HEK293T (cell line): ENCODE measurements at regions not wholly inside any gene's neighbourhood (a gene's known extent, or its start where the extent isn't known, plus 50 kb on each side); places are given as distances from the start of the nearest gene placed in this dataset.

ENCODE experiments used
- CTCF ChIA-PET: fragments of 350-600 bp; formaldehyde crosslinking; extraction: SDS; loops from one replicate; lab custom pipeline; 2021; ENCODE audit warnings: antibody characterized with exemption, inconsistent platforms; lab: Yijun Ruan, JAX
- POLR2A ChIA-PET: fragments of 350-600 bp; formaldehyde crosslinking; extraction: SDS; loops from one replicate; lab custom pipeline; 2020; ENCODE audit warnings: antibody characterized with exemption, inconsistent platforms; lab: Yijun Ruan, JAX
- DNase-seq: peaks from one replicate; pipeline ENCODE4 v3.0.0; 2012; ENCODE audit warnings: mixed read lengths; ENCODE audit errors: extremely low spot score
- ARNT ChIP-seq: fragments of 450-650 bp; IDR thresholded peaks from 2 replicates; pipeline ENCODE4 v1.6.1; 2017; ENCODE audit warnings: mild to moderate bottlenecking
- BHLHE40 ChIP-seq: fragments of 450-650 bp; IDR thresholded peaks from 2 replicates; pipeline ENCODE4 v1.6.1; 2016; ENCODE audit warnings: mild to moderate bottlenecking, moderate library complexity, borderline replicate concordance
- CTBP1 ChIP-seq: fragments of 450-650 bp; IDR thresholded peaks from 2 replicates; pipeline ENCODE4 v1.6.1; 2016; ENCODE audit warnings: borderline replicate concordance
- ELF4 ChIP-seq: fragments of 450-650 bp; IDR thresholded peaks from 2 replicates; pipeline ENCODE4 v1.6.1; 2017; ENCODE audit warnings: antibody characterized with exemption
- FOXA1 ChIP-seq: fragments of 450-650 bp; IDR thresholded peaks from 2 replicates; pipeline ENCODE4 v1.6.1; 2016; ENCODE audit warnings: mild to moderate bottlenecking
- FOXK2 ChIP-seq: fragments of 450-650 bp; IDR thresholded peaks from 2 replicates; pipeline ENCODE4 v1.6.1; 2016; ENCODE audit warnings: mild to moderate bottlenecking
- FOXM1 ChIP-seq: fragments of 450-650 bp; IDR thresholded peaks from 2 replicates; pipeline ENCODE4 v1.6.1; 2017; ENCODE audit warnings: mild to moderate bottlenecking, borderline replicate concordance
- HDGF ChIP-seq: fragments of 450-650 bp; IDR thresholded peaks from 2 replicates; pipeline ENCODE4 v1.6.1; 2017; ENCODE audit warnings: antibody characterized with exemption, borderline replicate concordance
- L3MBTL2 ChIP-seq: fragments of 450-650 bp; conservative IDR thresholded peaks from 2 replicates; pipeline ENCODE4 v1.6.1; 2016; ENCODE audit warnings: mild to moderate bottlenecking
- LEF1 ChIP-seq: fragments of 450-650 bp; IDR thresholded peaks from 2 replicates; pipeline ENCODE4 v1.6.1; 2017; ENCODE audit warnings: mild to moderate bottlenecking, borderline replicate concordance
- NFRKB ChIP-seq: fragments of 450-650 bp; IDR thresholded peaks from 2 replicates; pipeline ENCODE4 v1.6.1; 2016; ENCODE audit warnings: mild to moderate bottlenecking, moderate library complexity
- SP1 ChIP-seq: fragments of 450-650 bp; IDR thresholded peaks from 2 replicates; pipeline ENCODE4 v1.6.1; 2017
- SUZ12 ChIP-seq: fragments of 450-650 bp; IDR thresholded peaks from 2 replicates; pipeline ENCODE4 v1.6.1; 2016; ENCODE audit warnings: mild to moderate bottlenecking
- TARDBP ChIP-seq: fragments of 450-650 bp; IDR thresholded peaks from 2 replicates; pipeline ENCODE4 v1.6.1; 2016
- ZNF384 ChIP-seq: fragments of 450-650 bp; IDR thresholded peaks from 2 replicates; pipeline ENCODE4 v1.6.1; 2016
- TF ChIP-seq, protein P1 (sequence below): fragments of 450-650 bp; IDR thresholded peaks from 2 replicates; pipeline ENCODE4 v1.6.1; 2016

- DNase-seq, result no peak
- ChIA-PET CTCF (no interaction called here), POLR2A (no interaction called here)
- TF ChIP-seq FOXA1, result no peak
- TF ChIP-seq LEF1, result no peak
- TF ChIP-seq TARDBP, result no peak
- TF ChIP-seq HDGF, result no peak
- no peak for TF ChIP-seq ARNT
- no peak for TF ChIP-seq SUZ12
- TF ChIP-seq CTBP1, result no peak
- TF ChIP-seq SP1, result no peak
These were observed 127.5 kb upstream of the COL21A1 start for GRCh38 chr6:56374841-56375369.

- DNase-seq, result no peak
- TF ChIP-seq FOXK2 (no peak), ARNT (no peak), TARDBP (no peak), BHLHE40 (no peak), NFRKB (no peak), L3MBTL2 (no peak), CTBP1 (no peak), SP1 (no peak), ELF4 (no peak), SUZ12 (no peak), LEF1 (no peak), HDGF (no peak), FOXM1 (no peak)
- TF ChIP-seq, protein P1, sequence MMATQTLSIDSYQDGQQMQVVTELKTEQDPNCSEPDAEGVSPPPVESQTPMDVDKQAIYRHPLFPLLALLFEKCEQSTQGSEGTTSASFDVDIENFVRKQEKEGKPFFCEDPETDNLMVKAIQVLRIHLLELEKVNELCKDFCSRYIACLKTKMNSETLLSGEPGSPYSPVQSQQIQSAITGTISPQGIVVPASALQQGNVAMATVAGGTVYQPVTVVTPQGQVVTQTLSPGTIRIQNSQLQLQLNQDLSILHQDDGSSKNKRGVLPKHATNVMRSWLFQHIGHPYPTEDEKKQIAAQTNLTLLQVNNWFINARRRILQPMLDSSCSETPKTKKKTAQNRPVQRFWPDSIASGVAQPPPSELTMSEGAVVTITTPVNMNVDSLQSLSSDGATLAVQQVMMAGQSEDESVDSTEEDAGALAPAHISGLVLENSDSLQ, result no peak
- ChIA-PET POLR2A (no interaction called here), CTCF (interaction anchor here (0.6 to 1.0 kb wide), 2 partner anchors 167 to 223 kb away, joined by 4 to 6 read pairs; no protein-coding TSS in a partner anchor)
These were observed 125.1 kb upstream of the COL21A1 start for GRCh38 chr6:56372406-56372995.

DNA sequence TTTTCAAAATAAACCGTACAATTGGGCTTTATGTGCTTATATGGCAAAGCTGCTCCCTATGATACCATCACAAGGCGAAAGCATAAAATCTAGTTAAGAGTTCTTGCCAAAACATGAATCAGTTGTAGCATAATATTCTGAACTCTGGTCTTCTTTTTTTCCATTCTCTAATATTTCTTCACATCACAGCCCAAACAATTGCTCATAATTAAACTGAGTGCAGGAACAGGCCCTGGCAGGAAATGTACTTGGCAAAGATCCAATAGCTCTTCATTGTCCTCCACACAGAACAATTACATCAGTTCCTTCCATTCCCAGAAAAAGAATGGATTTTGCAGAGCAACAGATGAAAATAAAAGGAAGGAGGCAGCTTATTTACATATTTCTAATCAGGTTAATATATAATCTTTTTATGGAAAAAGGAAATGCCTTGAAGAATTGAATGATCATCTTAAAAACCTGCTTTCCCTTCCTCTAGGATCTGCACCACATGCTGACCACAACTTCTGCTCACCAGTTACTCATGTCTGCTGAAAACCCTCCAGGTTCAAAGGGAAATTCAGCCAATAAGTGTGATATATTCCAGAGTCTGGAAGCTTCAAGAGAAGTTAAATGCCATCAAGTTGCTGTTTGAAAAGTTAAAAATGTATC, 123.3 kb upstream of the COL21A1 start:
- TF ChIP-seq SUZ12 (no peak), FOXK2 (no peak), NFRKB (no peak), ELF4 (no peak), HDGF (no peak), L3MBTL2 (no peak), FOXM1 (no peak), CTBP1 (no peak), SP1 (no peak)
- TF ChIP-seq, protein P1, result no peak
- no peak for DNase-seq
- ChIA-PET POLR2A (interaction anchor here (0.7 to 1.5 kb wide), 2 partner anchors 10 to 172 kb away, joined by 3 to 10 read pairs; no protein-coding TSS in a partner anchor), CTCF (interaction anchor here (0.6 to 1.8 kb wide), 13 partner anchors 11 to 1990 kb away, joined by 3 to 15 read pairs (median 4); no protein-coding TSS in a partner anchor)

DNA sequence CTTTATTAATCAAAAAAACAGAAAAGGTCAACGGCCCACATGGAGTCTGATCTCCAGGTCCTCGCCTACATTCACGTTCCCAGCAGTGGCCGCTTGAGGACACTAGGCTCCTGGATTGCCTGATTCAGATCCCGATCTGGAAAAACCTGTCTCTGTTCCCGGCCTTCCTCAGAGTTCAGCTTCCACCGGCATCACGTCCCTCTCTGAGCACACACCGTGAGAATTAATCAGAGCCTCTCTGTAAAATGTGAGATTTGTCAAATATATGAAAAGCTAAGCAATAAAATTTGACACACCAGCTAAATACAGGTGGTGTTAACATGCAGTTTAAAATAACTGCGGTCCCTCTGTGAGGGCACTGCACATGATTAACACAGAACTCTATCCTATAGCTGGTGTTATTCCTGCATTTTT, 122.8 kb upstream of the COL21A1 start:
- ChIA-PET POLR2A (interaction anchor here (0.7 to 1.5 kb wide), 2 partner anchors 11 to 172 kb away, joined by 3 to 10 read pairs; no protein-coding TSS in a partner anchor), CTCF (interaction anchor here (0.6 to 1.8 kb wide), 14 partner anchors 11 to 1991 kb away, joined by 3 to 15 read pairs (median 4); no protein-coding TSS in a partner anchor)
- TF ChIP-seq FOXK2 (no peak), SUZ12 (no peak), ARNT (no peak), HDGF (no peak)
- DNase-seq, result peak; percentile 69

GRCh38 chr6:56368491-56368890, 121.1 kb upstream of the COL21A1 start:
- ChIA-PET CTCF (interaction anchor here (1.8 to 7.2 kb wide), 2 partner anchors 202 to 225 kb away, joined by 5 to 36 read pairs; no protein-coding TSS in a partner anchor), POLR2A (no interaction called here)
- DNase-seq, result no peak
- TF ChIP-seq ARNT (no peak), BHLHE40 (no peak), SP1 (no peak)
- TF ChIP-seq, protein P1, result no peak

DNA sequence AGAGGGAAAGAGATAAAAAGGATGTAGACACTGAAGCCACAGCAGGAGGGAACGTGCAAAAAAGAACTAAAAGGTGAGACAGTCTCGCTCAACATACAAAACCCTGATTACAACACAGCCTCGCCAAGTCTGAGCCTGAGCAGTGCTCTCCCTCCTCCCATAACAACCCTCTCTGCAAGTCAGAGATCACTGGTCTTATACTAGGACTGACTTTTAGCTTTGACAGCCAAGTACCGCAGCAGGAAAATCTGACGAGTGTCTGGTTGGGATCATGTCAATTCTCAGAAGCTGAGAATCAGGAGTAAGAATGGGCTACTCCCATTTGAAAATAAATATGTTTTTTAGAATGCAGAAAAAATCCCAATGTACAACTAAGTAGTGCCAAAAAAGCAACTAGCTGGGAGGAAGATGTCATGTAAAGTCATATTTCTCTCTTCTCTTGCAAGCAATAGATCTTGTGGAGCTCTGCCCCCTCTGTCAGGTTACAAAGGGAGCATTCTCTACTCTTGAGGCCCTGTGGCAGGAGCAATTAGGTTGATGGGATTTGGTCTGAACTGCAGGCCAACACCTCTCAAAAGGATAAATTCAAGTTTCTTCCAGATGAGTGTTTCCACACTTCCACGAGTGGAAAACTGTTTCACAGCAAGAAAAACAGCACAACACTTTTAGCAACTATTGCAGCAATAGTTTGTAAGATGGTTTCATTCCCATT, 118.9 kb upstream of the COL21A1 start:
- ChIA-PET CTCF (interaction anchor here (7.2 kb wide), 1 partner anchor 228 kb away, joined by 36 read pairs; no protein-coding TSS in a partner anchor), POLR2A (no interaction called here)
- TF ChIP-seq, protein P1, result no peak
- TF ChIP-seq ELF4 (no peak), ZNF384 (no peak), FOXA1 (no peak), SP1 (no peak), ARNT (no peak), BHLHE40 (no peak), SUZ12 (no peak), CTBP1 (no peak), HDGF (no peak), LEF1 (no peak), FOXK2 (no peak), TARDBP (no peak), FOXM1 (no peak), L3MBTL2 (no peak), NFRKB (no peak)
- DNase-seq, result no peak
